ENCODE measurements at regions not wholly inside any gene's neighbourhood (a gene's known extent, or its start where the extent isn't known, plus 50 kb on each side); places are given as distances from the start of the nearest gene placed in this dataset.

DNA sequence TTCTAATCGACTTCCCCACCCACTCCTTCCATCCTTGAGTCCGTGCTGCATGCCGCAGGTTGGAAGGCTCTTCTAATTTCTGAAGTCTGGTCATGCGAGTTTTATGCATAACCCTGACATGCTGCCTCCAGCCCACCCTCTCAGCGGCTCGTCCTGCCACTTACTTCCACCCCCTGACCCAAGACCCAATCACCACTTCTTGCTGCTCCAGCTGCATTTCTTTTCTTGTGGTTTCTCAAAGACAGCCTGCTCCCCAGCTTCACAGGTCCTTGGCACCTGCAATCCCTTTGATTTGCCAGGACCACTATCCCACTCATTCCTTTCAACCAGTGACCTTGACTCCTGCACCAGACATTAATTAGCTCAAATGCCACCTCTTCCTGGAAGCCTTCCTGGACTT lies 486.7 kb downstream of the VRK1 start:
- no peaks in the 10 kb centered on the region for H3K36me3 ChIP-seq (ENCODE audit: control insufficient read depth in 2 of 2, extremely low read depth in 1 of 2, insufficient read depth in 1 of 2, low read length in 1 of 2)
- no peaks in the 10 kb centered on the region for H3K4me1 ChIP-seq (ENCODE audit: control insufficient read depth in 1 of 2, extremely low read depth in 1 of 2, insufficient read depth in 2 of 2, low read length in 2 of 2)
- no peaks in the 10 kb centered on the region for H3K9me3 ChIP-seq
- peaks cover 0 to 4% (median 0%) of the 10 kb centered on the region in 3 donors for H3K4me1 Mint-ChIP-seq
- DNase-seq (no peak), ATAC-seq (replicated peaks in 1 of 4) (no peak)
- H3K27me3 ChIP-seq (replicated peaks in 1 of 2; ENCODE audit: control insufficient read depth in 2 of 2, extremely low read depth in 1 of 2, insufficient read depth in 2 of 2, low read length in 1 of 2), result peaks cover 0 to 8% of the 10 kb centered on the region in 2 experiments
- no peak overlapping the region for H3K4me3 ChIP-seq (ENCODE audit: control insufficient read depth in 1 of 2, extremely low read depth in 1 of 2, low read length in 1 of 2)
- H3K36me3 Mint-ChIP-seq, result no peaks in the 10 kb centered on the region
- WGBS (ENCODE audit: insufficient coverage), result 81% methylated on average over 6 of the region's 6 CpGs
- ChIA-PET CTCF (no interaction called here), POLR2A (no interaction called here)
- H3K27ac ChIP-seq (ENCODE audit: low read length), result no peak overlapping the region
- H3K4me3 Mint-ChIP-seq, result no peak overlapping the region
- no peak overlapping the region for H3K27ac Mint-ChIP-seq
- no peaks in the 10 kb centered on the region for H3K9me3 Mint-ChIP-seq
- H3K27me3 Mint-ChIP-seq, result peaks cover 0 to 9% of the 10 kb centered on the region in 2 donors

DNA sequence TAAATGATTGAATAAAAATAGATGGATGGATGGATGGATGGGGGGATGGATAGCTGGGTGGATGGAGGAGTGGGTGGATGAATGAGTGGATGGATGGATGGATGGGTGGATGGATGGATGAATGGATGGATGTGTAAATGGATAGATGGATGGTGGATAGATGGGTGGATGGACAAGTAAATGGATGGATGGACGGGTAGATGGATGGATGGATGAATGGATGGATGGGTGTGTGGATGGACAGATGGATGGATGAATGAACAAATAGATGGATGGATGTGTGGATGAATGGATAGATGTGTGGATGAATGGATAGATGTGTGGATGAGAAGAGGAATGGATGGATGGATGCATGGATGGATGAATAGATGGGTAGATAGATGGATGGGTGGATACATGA lies 490.8 kb downstream of the VRK1 start:
- Histone ChIP-seq H3K9me3 (no peaks in the 10 kb centered on the region), H3K4me1 (ENCODE audit: control insufficient read depth in 1 of 2, extremely low read depth in 1 of 2, insufficient read depth in 2 of 2, low read length in 2 of 2) (peaks cover 0 to 4% of the 10 kb centered on the region in 2 experiments), H3K4me3 (ENCODE audit: control insufficient read depth in 1 of 2, extremely low read depth in 1 of 2, low read length in 1 of 2) (no peak overlapping the region), H3K27me3 (replicated peaks in 1 of 2; ENCODE audit: control insufficient read depth in 2 of 2, extremely low read depth in 1 of 2, insufficient read depth in 2 of 2, low read length in 1 of 2) (peaks cover 0 to 3% of the 10 kb centered on the region in 2 experiments), H3K27ac (ENCODE audit: low read length) (no peak overlapping the region), H3K36me3 (ENCODE audit: control insufficient read depth in 2 of 2, extremely low read depth in 1 of 2, insufficient read depth in 1 of 2, low read length in 1 of 2) (no peaks in the 10 kb centered on the region)
- WGBS (ENCODE audit: insufficient coverage), result 82% methylated on average over 1 of the region's 1 CpG
- no peak overlapping the region for H3K27ac Mint-ChIP-seq
- no peaks in the 10 kb centered on the region for H3K36me3 Mint-ChIP-seq
- peaks cover 8 to 20% (median 15%) of the 10 kb centered on the region in 3 donors for H3K4me1 Mint-ChIP-seq
- peaks cover 0 to 13% of the 10 kb centered on the region in 2 donors for H3K27me3 Mint-ChIP-seq
- ChIA-PET POLR2A (no interaction called here), CTCF (no interaction called here)
- DNase-seq (no peak), ATAC-seq (replicated peaks in 1 of 4) (no peak)
- H3K9me3 Mint-ChIP-seq, result no peaks in the 10 kb centered on the region
- H3K4me3 Mint-ChIP-seq, result no peak overlapping the region

DNA sequence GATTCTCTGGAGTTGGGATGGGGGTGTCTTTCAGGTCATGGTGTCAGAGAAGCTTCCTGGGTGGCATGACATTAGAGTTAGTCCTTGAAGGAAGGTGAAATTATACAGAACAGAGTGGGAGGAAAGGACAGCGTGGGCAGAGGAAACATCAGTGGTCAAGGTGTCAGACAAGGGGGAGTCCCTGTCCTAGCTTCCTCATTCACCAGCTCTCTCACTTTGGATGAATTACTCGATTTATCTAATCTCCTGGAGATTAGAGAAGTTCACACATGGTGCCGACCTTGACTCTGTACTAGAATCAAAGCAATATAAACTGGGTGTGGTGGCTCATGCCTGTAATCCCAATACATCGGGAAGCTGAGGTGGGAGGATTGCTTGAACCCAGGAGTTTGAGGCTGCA lies 492.9 kb downstream of the VRK1 start:
- no peak for DNase-seq
- 80% methylated on average over 1 of the region's 4 CpGs for WGBS (ENCODE audit: insufficient coverage)
- ATAC-seq (replicated peaks in 1 of 4), result no peak
- Mint-ChIP-seq H3K4me1 (peaks cover 8 to 18% (median 15%) of the 10 kb centered on the region in 3 donors), H3K9me3 (no peaks in the 10 kb centered on the region), H3K27ac (peak overlapping the region in 1 of 2 donors; percentile 50), H3K4me3 (no peak overlapping the region), H3K27me3 (peaks cover 0 to 11% of the 10 kb centered on the region in 2 donors), H3K36me3 (no peaks in the 10 kb centered on the region)
- H3K4me1 ChIP-seq (ENCODE audit: control insufficient read depth in 1 of 2, extremely low read depth in 1 of 2, insufficient read depth in 2 of 2, low read length in 2 of 2), result peaks cover 0 to 4% of the 10 kb centered on the region in 2 experiments
- CTCF ChIA-PET, result no interaction called here
- no peaks in the 10 kb centered on the region for H3K9me3 ChIP-seq
- H3K36me3 ChIP-seq (ENCODE audit: control insufficient read depth in 2 of 2, extremely low read depth in 1 of 2, insufficient read depth in 1 of 2, low read length in 1 of 2), result no peaks in the 10 kb centered on the region
- POLR2A ChIA-PET, result no interaction called here
- peaks cover 0 to 3% of the 10 kb centered on the region in 2 experiments for H3K27me3 ChIP-seq (replicated peaks in 1 of 2; ENCODE audit: control insufficient read depth in 2 of 2, extremely low read depth in 1 of 2, insufficient read depth in 2 of 2, low read length in 1 of 2)
- no peak overlapping the region for H3K27ac ChIP-seq (ENCODE audit: low read length)
- H3K4me3 ChIP-seq (ENCODE audit: control insufficient read depth in 1 of 2, extremely low read depth in 1 of 2, low read length in 1 of 2), result no peak overlapping the region

DNA sequence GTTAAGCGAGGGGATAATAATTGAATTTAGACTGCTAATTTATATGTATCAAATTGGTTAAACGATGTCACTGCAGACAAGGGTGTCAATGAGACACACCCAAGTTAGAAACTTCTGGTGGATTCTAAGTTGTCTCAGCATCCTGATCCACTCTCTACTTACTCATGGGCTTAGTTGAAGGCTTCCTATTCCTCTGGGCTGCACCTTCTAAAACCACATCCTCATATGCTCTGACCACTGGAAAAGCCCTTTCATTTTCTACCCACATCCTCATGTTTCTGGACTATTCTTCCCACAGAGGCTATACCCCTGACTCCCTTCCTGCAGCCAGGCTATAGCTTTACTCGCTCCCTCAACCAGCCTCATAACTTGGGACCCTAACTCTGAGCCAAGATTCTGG lies 493.8 kb downstream of the VRK1 start:
- POLR2A ChIA-PET, result no interaction called here
- H3K36me3 ChIP-seq (ENCODE audit: control insufficient read depth in 2 of 2, extremely low read depth in 1 of 2, insufficient read depth in 1 of 2, low read length in 1 of 2), result no peaks in the 10 kb centered on the region
- Mint-ChIP-seq H3K4me1 (peaks cover 8 to 18% (median 15%) of the 10 kb centered on the region in 3 donors), H3K27ac (no peak overlapping the region), H3K36me3 (no peaks in the 10 kb centered on the region), H3K27me3 (peaks cover 0 to 11% of the 10 kb centered on the region in 2 donors), H3K9me3 (no peaks in the 10 kb centered on the region), H3K4me3 (no peak overlapping the region)
- no peak overlapping the region for H3K27ac ChIP-seq (ENCODE audit: low read length)
- 57% methylated on average over 1 of the region's 3 CpGs for WGBS (ENCODE audit: insufficient coverage)
- H3K9me3 ChIP-seq, result no peaks in the 10 kb centered on the region
- H3K27me3 ChIP-seq (replicated peaks in 1 of 2; ENCODE audit: control insufficient read depth in 2 of 2, extremely low read depth in 1 of 2, insufficient read depth in 2 of 2, low read length in 1 of 2), result peaks cover 0 to 3% of the 10 kb centered on the region in 2 experiments
- peaks cover 0 to 4% of the 10 kb centered on the region in 2 experiments for H3K4me1 ChIP-seq (ENCODE audit: control insufficient read depth in 1 of 2, extremely low read depth in 1 of 2, insufficient read depth in 2 of 2, low read length in 2 of 2)
- CTCF ChIA-PET, result interaction anchor here in 1 of 2 donors (0.6 kb wide), 1 partner anchor 34 kb away, joined by 3 read pairs; no protein-coding TSS in a partner anchor
- ATAC-seq (replicated peaks in 1 of 4) (no peak), DNase-seq (no peak)
- no peak overlapping the region for H3K4me3 ChIP-seq (ENCODE audit: control insufficient read depth in 1 of 2, extremely low read depth in 1 of 2, low read length in 1 of 2)

DNA sequence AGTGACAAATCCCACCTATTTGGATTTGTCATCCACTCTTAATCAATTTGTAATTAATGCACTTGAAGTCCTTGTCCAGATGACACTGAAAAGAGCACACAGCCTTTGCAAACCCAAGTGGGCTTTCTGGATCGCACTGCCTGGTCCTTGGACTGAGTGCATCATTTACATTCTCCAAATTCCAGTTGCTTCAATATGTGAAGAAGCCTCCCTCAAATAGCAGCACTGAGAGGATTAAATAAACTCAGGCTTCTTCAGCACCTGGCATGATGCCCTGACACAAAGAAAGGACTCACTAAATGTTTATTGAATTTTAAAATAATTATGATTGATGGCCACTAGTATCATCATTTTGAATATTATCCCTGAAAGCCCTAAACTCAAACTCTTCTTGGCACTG lies 496.5 kb downstream of the VRK1 start:
- no peak for DNase-seq
- Histone ChIP-seq H3K4me3 (ENCODE audit: control insufficient read depth in 1 of 2, extremely low read depth in 1 of 2, low read length in 1 of 2) (no peak overlapping the region), H3K27me3 (replicated peaks in 1 of 2; ENCODE audit: control insufficient read depth in 2 of 2, extremely low read depth in 1 of 2, insufficient read depth in 2 of 2, low read length in 1 of 2) (peaks cover 0 to 6% of the 10 kb centered on the region in 2 experiments), H3K4me1 (ENCODE audit: control insufficient read depth in 1 of 2, extremely low read depth in 1 of 2, insufficient read depth in 2 of 2, low read length in 2 of 2) (peaks cover 3 to 4% of the 10 kb centered on the region in 2 experiments), H3K36me3 (ENCODE audit: control insufficient read depth in 2 of 2, extremely low read depth in 1 of 2, insufficient read depth in 1 of 2, low read length in 1 of 2) (no peaks in the 10 kb centered on the region), H3K9me3 (no peaks in the 10 kb centered on the region), H3K27ac (ENCODE audit: low read length) (no peak overlapping the region)
- CTCF ChIA-PET, result no interaction called here
- H3K4me1 Mint-ChIP-seq, result peaks cover 11 to 21% (median 15%) of the 10 kb centered on the region in 3 donors
- peaks cover 0 to 10% of the 10 kb centered on the region in 2 donors for H3K27me3 Mint-ChIP-seq
- no peak overlapping the region for H3K4me3 Mint-ChIP-seq
- POLR2A ChIA-PET, result no interaction called here
- H3K9me3 Mint-ChIP-seq, result no peaks in the 10 kb centered on the region
- no CpG with 5 or more reads among the region's 1 CpG for WGBS (ENCODE audit: insufficient coverage)
- no peaks in the 10 kb centered on the region for H3K36me3 Mint-ChIP-seq
- no peak overlapping the region for H3K27ac Mint-ChIP-seq
- ATAC-seq (replicated peaks in 1 of 4), result no peak

DNA sequence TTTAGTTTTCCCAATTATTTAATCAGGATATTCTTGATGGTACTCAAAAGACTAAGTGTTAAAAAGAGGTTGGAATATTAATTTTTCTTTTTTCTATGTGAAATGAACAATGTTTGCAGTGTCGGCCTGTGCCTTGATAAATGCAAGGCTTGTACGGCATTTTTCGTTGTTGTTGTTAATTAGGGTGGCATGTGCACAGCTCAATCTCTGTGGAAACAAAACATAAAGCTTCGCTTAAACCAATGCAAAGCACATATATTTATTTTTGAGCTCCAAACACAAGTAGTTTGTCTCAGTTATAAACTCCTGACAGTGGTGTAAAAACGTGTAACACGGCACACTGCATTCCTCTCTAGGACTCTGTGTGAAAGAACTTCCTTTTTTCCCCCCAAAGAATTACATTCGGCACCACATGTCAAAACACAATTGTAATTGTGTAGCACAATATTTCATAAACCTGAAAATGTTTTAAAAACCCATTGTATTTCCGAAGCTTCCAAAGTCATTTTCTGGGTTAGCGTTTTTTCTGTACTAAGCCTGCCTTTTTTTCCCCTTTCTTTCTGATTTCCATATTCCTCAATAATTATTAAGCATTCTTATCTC lies 498.0 kb downstream of the VRK1 start:
- Mint-ChIP-seq H3K36me3 (no peaks in the 10 kb centered on the region), H3K9me3 (no peaks in the 10 kb centered on the region), H3K4me3 (no peak overlapping the region), H3K4me1 (peaks cover 10 to 25% (median 19%) of the 10 kb centered on the region in 3 donors), H3K27ac (no peak overlapping the region), H3K27me3 (peaks cover 0 to 8% of the 10 kb centered on the region in 2 donors)
- ATAC-seq (replicated peaks in 1 of 4) (no peak), DNase-seq (no peak)
- ChIA-PET CTCF (no interaction called here), POLR2A (no interaction called here)
- no peak overlapping the region for H3K4me3 ChIP-seq (ENCODE audit: control insufficient read depth in 1 of 2, extremely low read depth in 1 of 2, low read length in 1 of 2)
- no peaks in the 10 kb centered on the region for H3K9me3 ChIP-seq
- H3K4me1 ChIP-seq (ENCODE audit: control insufficient read depth in 1 of 2, extremely low read depth in 1 of 2, insufficient read depth in 2 of 2, low read length in 2 of 2), result peaks cover 4 to 5% of the 10 kb centered on the region in 2 experiments
- H3K27ac ChIP-seq (ENCODE audit: low read length), result no peak overlapping the region
- WGBS (ENCODE audit: insufficient coverage), result 86% methylated on average over 6 of the region's 9 CpGs
- peaks cover 0 to 6% of the 10 kb centered on the region in 2 experiments for H3K27me3 ChIP-seq (replicated peaks in 1 of 2; ENCODE audit: control insufficient read depth in 2 of 2, extremely low read depth in 1 of 2, insufficient read depth in 2 of 2, low read length in 1 of 2)
- no peaks in the 10 kb centered on the region for H3K36me3 ChIP-seq (ENCODE audit: control insufficient read depth in 2 of 2, extremely low read depth in 1 of 2, insufficient read depth in 1 of 2, low read length in 1 of 2)
